ENCODE measurements at regions not wholly inside any gene's neighbourhood (a gene's known extent, or its start where the extent isn't known, plus 50 kb on each side); places are given as distances from the start of the nearest gene placed in this dataset.

DNA sequence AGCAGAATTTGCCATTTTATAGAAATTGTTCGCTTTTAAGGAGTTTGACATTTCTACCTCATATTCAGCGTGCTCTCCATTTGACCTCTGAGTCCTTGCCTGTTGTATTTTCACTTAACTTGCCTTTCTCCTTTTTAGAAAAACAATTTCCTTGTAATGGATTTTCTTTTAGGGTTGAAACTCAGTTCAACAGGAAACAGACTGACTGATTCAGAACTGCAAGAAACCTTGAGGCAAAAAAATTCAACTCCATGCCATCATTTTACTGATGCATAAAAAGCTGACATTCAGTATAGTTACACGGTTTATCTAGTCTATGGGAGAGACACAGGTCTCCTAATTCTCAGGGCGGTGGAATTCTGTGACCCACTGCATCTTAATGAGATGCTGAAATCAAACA lies 59.8 kb downstream of the MRPS30 start:
- TF ChIP-seq, protein P1, sequence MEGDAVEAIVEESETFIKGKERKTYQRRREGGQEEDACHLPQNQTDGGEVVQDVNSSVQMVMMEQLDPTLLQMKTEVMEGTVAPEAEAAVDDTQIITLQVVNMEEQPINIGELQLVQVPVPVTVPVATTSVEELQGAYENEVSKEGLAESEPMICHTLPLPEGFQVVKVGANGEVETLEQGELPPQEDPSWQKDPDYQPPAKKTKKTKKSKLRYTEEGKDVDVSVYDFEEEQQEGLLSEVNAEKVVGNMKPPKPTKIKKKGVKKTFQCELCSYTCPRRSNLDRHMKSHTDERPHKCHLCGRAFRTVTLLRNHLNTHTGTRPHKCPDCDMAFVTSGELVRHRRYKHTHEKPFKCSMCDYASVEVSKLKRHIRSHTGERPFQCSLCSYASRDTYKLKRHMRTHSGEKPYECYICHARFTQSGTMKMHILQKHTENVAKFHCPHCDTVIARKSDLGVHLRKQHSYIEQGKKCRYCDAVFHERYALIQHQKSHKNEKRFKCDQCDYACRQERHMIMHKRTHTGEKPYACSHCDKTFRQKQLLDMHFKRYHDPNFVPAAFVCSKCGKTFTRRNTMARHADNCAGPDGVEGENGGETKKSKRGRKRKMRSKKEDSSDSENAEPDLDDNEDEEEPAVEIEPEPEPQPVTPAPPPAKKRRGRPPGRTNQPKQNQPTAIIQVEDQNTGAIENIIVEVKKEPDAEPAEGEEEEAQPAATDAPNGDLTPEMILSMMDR (IDR thresholded peaks at IDR 0.05; ENCODE audit: insufficient read depth, low read length, poor library complexity, severe bottlenecking), result no peak
- DNase-seq (ENCODE audit: low read depth), result peak; percentile 5
- Histone ChIP-seq H3K36me3 (ENCODE audit: control insufficient read depth, insufficient read depth, low read length) (no peaks in the 10 kb centered on the region), H3K27me3 (ENCODE audit: control insufficient read depth, insufficient read depth, low read length) (no peaks in the 10 kb centered on the region), H3K4me3 (ENCODE audit: low read depth, low read length) (no peak overlapping the region)

DNA sequence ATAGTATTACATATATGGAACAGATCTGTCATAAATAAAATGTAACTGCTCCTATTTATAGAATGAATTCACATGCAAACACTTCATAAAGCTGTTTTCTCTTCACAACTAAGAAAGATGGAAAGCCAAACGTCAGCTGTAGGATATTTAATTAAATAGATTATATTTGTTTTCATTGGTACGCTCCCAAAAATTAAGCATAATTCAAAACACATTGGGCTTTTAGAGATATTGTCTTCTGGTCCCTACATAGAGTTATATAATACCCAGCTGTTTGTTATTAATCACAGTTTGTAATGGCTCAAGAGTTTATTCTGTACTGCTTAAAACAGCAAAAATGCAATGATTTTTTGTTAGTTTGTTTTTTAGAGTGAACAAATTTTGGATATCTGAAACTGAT lies 61.2 kb downstream of the MRPS30 start:
- DNase-seq (ENCODE audit: low read depth), result no peak
- no peaks in the 10 kb centered on the region for H3K36me3 ChIP-seq (ENCODE audit: control insufficient read depth, insufficient read depth, low read length)
- TF ChIP-seq, protein P1 (IDR thresholded peaks at IDR 0.05; ENCODE audit: insufficient read depth, low read length, poor library complexity, severe bottlenecking), result no peak
- no peak overlapping the region for H3K4me3 ChIP-seq (ENCODE audit: low read depth, low read length)
- no peaks in the 10 kb centered on the region for H3K27me3 ChIP-seq (ENCODE audit: control insufficient read depth, insufficient read depth, low read length)

DNA sequence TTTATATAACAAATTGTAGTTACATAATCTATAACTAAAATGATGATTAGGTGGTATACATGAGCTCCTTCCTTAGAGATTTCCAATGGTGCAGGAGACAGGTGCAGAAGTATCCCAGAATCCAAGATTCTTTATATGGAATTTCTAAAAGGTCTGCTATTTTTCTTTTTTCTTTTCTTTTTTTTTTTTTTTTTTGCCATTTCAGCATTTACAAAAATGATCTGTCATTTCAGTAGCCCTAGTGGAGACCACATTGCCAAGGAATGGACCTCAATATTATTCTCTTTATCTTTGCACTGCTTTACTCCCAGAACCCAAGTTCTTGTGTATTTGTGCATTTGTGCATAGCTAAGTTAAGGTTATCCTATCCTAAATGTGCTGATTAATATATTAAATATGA lies 61.7 kb downstream of the MRPS30 start:
- TF ChIP-seq, protein P1 (IDR thresholded peaks at IDR 0.05; ENCODE audit: insufficient read depth, low read length, poor library complexity, severe bottlenecking), result no peak
- no peaks in the 10 kb centered on the region for H3K36me3 ChIP-seq (ENCODE audit: control insufficient read depth, insufficient read depth, low read length)
- DNase-seq (ENCODE audit: low read depth), result no peak
- no peaks in the 10 kb centered on the region for H3K27me3 ChIP-seq (ENCODE audit: control insufficient read depth, insufficient read depth, low read length)
- no peak overlapping the region for H3K4me3 ChIP-seq (ENCODE audit: low read depth, low read length)

DNA sequence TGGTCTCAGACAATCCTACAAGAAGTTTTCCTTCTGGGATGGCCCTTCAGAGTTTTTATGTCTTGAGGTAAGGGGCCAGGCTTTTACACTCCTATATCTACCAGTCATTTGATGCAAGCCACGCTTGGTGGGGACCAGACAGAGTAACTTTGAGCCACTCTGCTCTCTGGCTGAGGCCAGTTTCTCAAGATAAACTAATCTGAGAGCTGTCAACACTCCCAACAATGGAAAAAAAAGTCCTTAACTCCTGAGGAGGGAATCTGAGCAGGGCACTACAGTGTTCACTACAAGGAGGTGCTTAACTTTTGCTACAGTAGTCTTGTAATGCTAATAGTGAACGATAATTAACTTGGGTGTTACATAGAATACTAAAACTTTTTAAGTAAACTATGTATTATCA lies 62.7 kb downstream of the MRPS30 start:
- no peaks in the 10 kb centered on the region for H3K27me3 ChIP-seq (ENCODE audit: control insufficient read depth, insufficient read depth, low read length)
- no peaks in the 10 kb centered on the region for H3K36me3 ChIP-seq (ENCODE audit: control insufficient read depth, insufficient read depth, low read length)
- TF ChIP-seq, protein P1 (IDR thresholded peaks at IDR 0.05; ENCODE audit: insufficient read depth, low read length, poor library complexity, severe bottlenecking), result no peak
- DNase-seq (ENCODE audit: low read depth), result no peak
- no peak overlapping the region for H3K4me3 ChIP-seq (ENCODE audit: low read depth, low read length)

DNA sequence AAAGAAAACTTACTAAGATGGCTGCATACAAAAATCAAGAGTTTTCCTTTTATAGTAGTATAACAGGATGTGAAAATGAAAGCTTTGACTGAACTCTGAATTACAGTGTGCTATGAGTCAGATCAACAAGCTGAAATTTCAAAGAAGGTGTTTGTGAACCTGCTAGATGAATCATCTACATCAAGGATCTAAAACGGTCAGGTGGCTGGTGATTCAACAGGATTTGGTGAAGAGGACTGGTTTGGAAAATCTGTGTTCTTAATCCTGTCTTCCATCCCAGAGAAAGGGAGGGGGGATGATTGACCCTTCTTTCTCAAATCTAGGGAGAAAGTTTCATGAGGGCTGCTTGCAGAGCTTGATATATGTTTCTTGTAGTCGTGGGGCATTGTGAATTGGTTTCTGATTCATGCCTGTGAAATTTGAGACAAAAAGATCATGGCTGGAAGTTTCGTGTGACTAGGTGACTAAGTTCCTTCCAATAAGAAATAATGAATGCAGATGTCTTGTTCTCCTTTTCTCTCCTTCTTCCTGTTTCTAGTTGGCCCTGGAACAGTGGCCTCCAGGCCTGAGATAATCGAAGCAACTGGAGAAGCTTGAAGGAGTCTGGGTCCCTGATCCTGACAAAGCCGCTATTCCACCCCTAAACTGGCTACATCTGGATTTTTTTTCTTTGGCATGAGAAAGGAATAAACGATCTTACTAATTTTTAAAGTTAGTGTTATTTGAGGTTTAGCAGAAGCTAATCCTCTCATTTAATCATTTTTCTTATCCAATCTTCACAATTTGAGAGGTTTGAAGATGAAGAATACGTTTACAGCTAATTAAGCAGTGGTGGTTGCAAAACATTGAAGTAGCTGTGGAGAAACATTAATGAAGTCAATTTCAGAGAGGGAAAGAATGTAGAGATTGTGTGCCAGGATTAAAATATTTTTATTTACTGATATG lies 67.2 kb downstream of the MRPS30 start:
- Histone ChIP-seq H3K27me3 (ENCODE audit: control insufficient read depth, insufficient read depth, low read length) (no peaks in the 10 kb centered on the region), H3K4me3 (ENCODE audit: low read depth, low read length) (no peak overlapping the region), H3K36me3 (ENCODE audit: control insufficient read depth, insufficient read depth, low read length) (no peaks in the 10 kb centered on the region)
- TF ChIP-seq, protein P1 (IDR thresholded peaks at IDR 0.05; ENCODE audit: insufficient read depth, low read length, poor library complexity, severe bottlenecking), result no peak
- DNase-seq (ENCODE audit: low read depth), result peak; percentile 98
